ENCODE measurements at regions not wholly inside any gene's neighbourhood (a gene's known extent, or its start where the extent isn't known, plus 50 kb on each side); places are given as distances from the start of the nearest gene placed in this dataset.

GRCh38 chr11:112615238-112615637 is 346.0 kb upstream of the NCAM1 start:
- no peak for TF ChIP-seq POLR2A (IDR thresholded peaks at IDR 0.05; ENCODE audit: low read depth, low read length)
- TF ChIP-seq POLR2AphosphoS5 (IDR thresholded peaks at IDR 0.05; ENCODE audit: low read depth, low read length), result no peak
- no peak for TF ChIP-seq TAF1 (IDR thresholded peaks at IDR 0.05; ENCODE audit: low read depth, low read length)

All from GM12891 (cell line).